ENCODE measurements at regions not wholly inside any gene's neighbourhood (a gene's known extent, or its start where the extent isn't known, plus 50 kb on each side); places are given as distances from the start of the nearest gene placed in this dataset.

- Histone ChIP-seq H3K36me3 (ENCODE audit: control insufficient read depth in 1 of 2, insufficient read depth in 2 of 2, low read depth in 1 of 2, low read length in 2 of 2) (no peaks in the 10 kb centered on the region), H3K27me3 (ENCODE audit: control insufficient read depth in 1 of 2, insufficient read depth in 1 of 2, low read length in 2 of 2) (no peaks in the 10 kb centered on the region), H3K4me3 (ENCODE audit: insufficient read depth in 1 of 2, low read depth in 1 of 2, low read length in 2 of 2) (no peak overlapping the region), H3K4ac (ENCODE audit: low read depth in 1 of 2, low read length in 2 of 2) (no peak overlapping the region), H2BK15ac (ENCODE audit: low read depth, poor library complexity, severe bottlenecking) (no peak overlapping the region), H4K8ac (ENCODE audit: low read length) (no peak overlapping the region), H3K23ac (ENCODE audit: low read length in 2 of 2) (no peak overlapping the region), H3K18ac (ENCODE audit: low read depth in 1 of 2, low read length in 2 of 2) (no peak overlapping the region), H2BK12ac (ENCODE audit: low read length in 2 of 2) (no peak overlapping the region), H2BK5ac (ENCODE audit: low read depth, low read length, poor library complexity, severe bottlenecking) (no peak overlapping the region), H2BK120ac (ENCODE audit: low read depth, low read length) (no peak overlapping the region), H3K79me1 (replicated peaks; ENCODE audit: low read length, poor library complexity, severe bottlenecking) (no peaks in the 10 kb centered on the region), H3K9me3 (ENCODE audit: control insufficient read depth, low read length) (no peaks in the 10 kb centered on the region), H3K4me1 (ENCODE audit: control insufficient read depth, insufficient read depth, low read depth, low read length) (peaks cover 3% of the 10 kb centered on the region), H3K4me2 (ENCODE audit: low read length, poor library complexity, severe bottlenecking) (no peak overlapping the region), H3K27ac (ENCODE audit: low read length, poor library complexity, severe bottlenecking) (no peak overlapping the region), H2AFZ (ENCODE audit: low read depth, low read length) (no peak overlapping the region), H3K14ac (ENCODE audit: low read length in 2 of 2) (no peak overlapping the region), H2AK5ac (ENCODE audit: low read length, severe bottlenecking) (no peak overlapping the region), H4K91ac (ENCODE audit: low read length) (no peak overlapping the region), H3K9ac (ENCODE audit: low read length) (no peak overlapping the region)
- 93% methylated on average over 3 of the region's 4 CpGs for WGBS
- no peak for DNase-seq
Observed at GRCh38 chr12:92571169-92571568, 131.6 kb upstream of the PLEKHG7 start.

- Histone ChIP-seq H3K27me3 (ENCODE audit: control insufficient read depth in 1 of 2, insufficient read depth in 1 of 2, low read length in 2 of 2) (no peaks in the 10 kb centered on the region), H3K36me3 (ENCODE audit: control insufficient read depth in 1 of 2, insufficient read depth in 2 of 2, low read depth in 1 of 2, low read length in 2 of 2) (no peaks in the 10 kb centered on the region), H3K14ac (ENCODE audit: low read length in 2 of 2) (no peak overlapping the region), H3K79me1 (replicated peaks; ENCODE audit: low read length, poor library complexity, severe bottlenecking) (no peaks in the 10 kb centered on the region), H3K27ac (ENCODE audit: low read length, poor library complexity, severe bottlenecking) (no peak overlapping the region), H2BK12ac (ENCODE audit: low read length in 2 of 2) (no peak overlapping the region), H4K8ac (ENCODE audit: low read length) (no peak overlapping the region), H3K23ac (ENCODE audit: low read length in 2 of 2) (no peak overlapping the region), H2BK120ac (ENCODE audit: low read depth, low read length) (no peak overlapping the region), H3K9me3 (ENCODE audit: control insufficient read depth, low read length) (no peaks in the 10 kb centered on the region), H3K4ac (ENCODE audit: low read depth in 1 of 2, low read length in 2 of 2) (no peak overlapping the region), H2AK5ac (ENCODE audit: low read length, severe bottlenecking) (no peak overlapping the region), H2AFZ (ENCODE audit: low read depth, low read length) (no peak overlapping the region), H2BK5ac (ENCODE audit: low read depth, low read length, poor library complexity, severe bottlenecking) (no peak overlapping the region), H3K4me1 (ENCODE audit: control insufficient read depth, insufficient read depth, low read depth, low read length) (peaks cover 3% of the 10 kb centered on the region), H3K9ac (ENCODE audit: low read length) (peak overlapping the region; percentile 40), H3K4me2 (ENCODE audit: low read length, poor library complexity, severe bottlenecking) (no peak overlapping the region), H4K91ac (ENCODE audit: low read length) (no peak overlapping the region), H3K18ac (ENCODE audit: low read depth in 1 of 2, low read length in 2 of 2) (no peak overlapping the region), H3K4me3 (ENCODE audit: insufficient read depth in 1 of 2, low read depth in 1 of 2, low read length in 2 of 2) (peak overlapping the region in 1 of 2 experiments; percentile 68), H2BK15ac (ENCODE audit: low read depth, poor library complexity, severe bottlenecking) (no peak overlapping the region)
- peak; percentile 84 for DNase-seq
- WGBS = 52% methylated on average over 3 of the region's 4 CpGs
Observed at GRCh38 chr12:92570056-92570753, 132.6 kb upstream of the PLEKHG7 start.

DNA sequence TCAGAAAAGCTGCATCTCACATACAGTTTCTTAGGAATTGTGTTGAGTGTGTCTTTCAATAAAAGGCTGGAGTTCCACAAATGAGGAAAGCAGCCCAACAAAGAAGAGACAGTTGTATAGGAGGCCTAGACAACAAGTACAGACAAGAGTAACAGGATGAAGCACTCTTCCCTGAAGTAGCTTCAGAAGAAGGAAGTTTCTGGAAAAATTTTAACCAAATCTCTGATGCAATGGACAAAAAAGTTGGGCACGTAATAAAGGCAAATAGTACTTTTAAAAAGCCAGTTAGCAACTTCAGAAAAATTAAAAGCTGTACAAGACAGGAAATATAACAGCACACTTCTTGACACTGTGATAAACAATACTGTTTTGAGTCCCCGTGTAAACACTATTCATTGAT, 134.1 kb upstream of the PLEKHG7 start:
- no peak overlapping the region for H2BK5ac ChIP-seq (ENCODE audit: low read depth, low read length, poor library complexity, severe bottlenecking)
- WGBS = 50% methylated on average over 2 of the region's 2 CpGs
- H3K9me3 ChIP-seq (ENCODE audit: control insufficient read depth, low read length) = no peaks in the 10 kb centered on the region
- H3K23ac ChIP-seq (ENCODE audit: low read length in 2 of 2) = no peak overlapping the region
- no peak overlapping the region for H4K91ac ChIP-seq (ENCODE audit: low read length)
- H3K27me3 ChIP-seq (ENCODE audit: control insufficient read depth in 1 of 2, insufficient read depth in 1 of 2, low read length in 2 of 2) = no peaks in the 10 kb centered on the region
- H3K4me3 ChIP-seq (ENCODE audit: insufficient read depth in 1 of 2, low read depth in 1 of 2, low read length in 2 of 2) = no peak overlapping the region
- H3K36me3 ChIP-seq (ENCODE audit: control insufficient read depth in 1 of 2, insufficient read depth in 2 of 2, low read depth in 1 of 2, low read length in 2 of 2) = no peaks in the 10 kb centered on the region
- no peaks in the 10 kb centered on the region for H3K4me1 ChIP-seq (ENCODE audit: control insufficient read depth, insufficient read depth, low read depth, low read length)
- H3K27ac ChIP-seq (ENCODE audit: low read length, poor library complexity, severe bottlenecking) = no peak overlapping the region
- no peak overlapping the region for H3K14ac ChIP-seq (ENCODE audit: low read length in 2 of 2)
- H2BK15ac ChIP-seq (ENCODE audit: low read depth, poor library complexity, severe bottlenecking) = no peak overlapping the region
- H2BK120ac ChIP-seq (ENCODE audit: low read depth, low read length) = no peak overlapping the region
- no peak overlapping the region for H3K18ac ChIP-seq (ENCODE audit: low read depth in 1 of 2, low read length in 2 of 2)
- no peak overlapping the region for H3K9ac ChIP-seq (ENCODE audit: low read length)
- no peak overlapping the region for H3K4me2 ChIP-seq (ENCODE audit: low read length, poor library complexity, severe bottlenecking)
- H3K79me1 ChIP-seq (replicated peaks; ENCODE audit: low read length, poor library complexity, severe bottlenecking) = no peaks in the 10 kb centered on the region
- H2AFZ ChIP-seq (ENCODE audit: low read depth, low read length) = no peak overlapping the region
- no peak overlapping the region for H4K8ac ChIP-seq (ENCODE audit: low read length)
- H2AK5ac ChIP-seq (ENCODE audit: low read length, severe bottlenecking) = no peak overlapping the region
- no peak overlapping the region for H3K4ac ChIP-seq (ENCODE audit: low read depth in 1 of 2, low read length in 2 of 2)
- DNase-seq = no peak
- H2BK12ac ChIP-seq (ENCODE audit: low read length in 2 of 2) = no peak overlapping the region

GRCh38 chr12:92566448-92567019, 136.3 kb upstream of the PLEKHG7 start:
- H3K14ac ChIP-seq (ENCODE audit: low read length in 2 of 2) = no peak overlapping the region

More at GRCh38 chr12:92566448-92567019, 136.3 kb upstream of the PLEKHG7 start:
- Histone ChIP-seq H3K9ac (ENCODE audit: low read length) (no peak overlapping the region), H3K4ac (ENCODE audit: low read depth in 1 of 2, low read length in 2 of 2) (no peak overlapping the region), H3K27ac (ENCODE audit: low read length, poor library complexity, severe bottlenecking) (no peak overlapping the region), H3K4me3 (ENCODE audit: insufficient read depth in 1 of 2, low read depth in 1 of 2, low read length in 2 of 2) (no peak overlapping the region), H3K79me1 (replicated peaks; ENCODE audit: low read length, poor library complexity, severe bottlenecking) (no peaks in the 10 kb centered on the region), H3K27me3 (ENCODE audit: control insufficient read depth in 1 of 2, insufficient read depth in 1 of 2, low read length in 2 of 2) (no peaks in the 10 kb centered on the region), H3K36me3 (ENCODE audit: control insufficient read depth in 1 of 2, insufficient read depth in 2 of 2, low read depth in 1 of 2, low read length in 2 of 2) (no peaks in the 10 kb centered on the region), H2BK12ac (ENCODE audit: low read length in 2 of 2) (no peak overlapping the region), H2BK120ac (ENCODE audit: low read depth, low read length) (no peak overlapping the region), H3K4me1 (ENCODE audit: control insufficient read depth, insufficient read depth, low read depth, low read length) (no peaks in the 10 kb centered on the region), H3K9me3 (ENCODE audit: control insufficient read depth, low read length) (no peaks in the 10 kb centered on the region), H2AK5ac (ENCODE audit: low read length, severe bottlenecking) (no peak overlapping the region), H2BK5ac (ENCODE audit: low read depth, low read length, poor library complexity, severe bottlenecking) (peak overlapping the region; percentile 31), H4K8ac (ENCODE audit: low read length) (no peak overlapping the region), H3K18ac (ENCODE audit: low read depth in 1 of 2, low read length in 2 of 2) (no peak overlapping the region), H2BK15ac (ENCODE audit: low read depth, poor library complexity, severe bottlenecking) (no peak overlapping the region), H3K23ac (ENCODE audit: low read length in 2 of 2) (no peak overlapping the region), H3K4me2 (ENCODE audit: low read length, poor library complexity, severe bottlenecking) (no peak overlapping the region), H4K91ac (ENCODE audit: low read length) (no peak overlapping the region), H2AFZ (ENCODE audit: low read depth, low read length) (no peak overlapping the region)
- no peak for DNase-seq

All from mesenchymal stem cell (in vitro differentiated cells and primary cell).